ENCODE measurements at regions not wholly inside any gene's neighbourhood (a gene's known extent, or its start where the extent isn't known, plus 50 kb on each side); places are given as distances from the start of the nearest gene placed in this dataset.

DNA sequence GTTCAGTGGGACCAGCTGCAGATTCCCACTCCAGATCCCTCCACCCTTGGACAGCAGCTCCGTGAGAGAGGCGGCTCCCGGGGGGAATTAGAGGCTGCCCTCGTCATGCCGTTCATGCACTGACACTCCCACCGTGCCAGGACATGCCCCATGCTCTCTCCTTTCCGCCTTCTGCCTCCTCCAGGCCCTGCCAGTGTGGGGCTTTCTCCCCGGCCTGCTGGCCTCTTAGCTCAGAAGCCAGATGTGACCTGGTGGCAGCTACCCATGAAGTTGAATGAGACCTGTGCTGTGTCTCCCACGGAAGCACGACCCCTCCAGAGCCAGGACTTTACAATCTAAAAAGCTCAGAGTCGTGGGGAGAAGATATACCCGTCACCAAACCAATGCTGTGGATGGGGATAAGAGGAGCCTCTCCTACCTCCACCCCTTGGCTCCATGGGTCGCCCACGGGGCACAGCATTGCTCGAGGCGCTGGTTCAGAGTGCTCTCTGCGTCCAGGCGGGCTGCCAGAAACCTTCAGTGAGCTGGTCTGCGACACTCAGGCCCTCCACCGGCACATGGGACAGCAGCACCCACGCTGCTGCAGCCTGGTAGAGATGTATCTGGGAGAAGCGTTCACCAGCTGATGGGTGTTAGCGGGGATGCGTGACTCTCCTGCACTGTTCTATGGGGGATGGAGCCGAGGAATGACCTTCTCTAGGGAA lies 111.0 kb upstream of the GPC1 start:
- no peak for DNase-seq

DNA sequence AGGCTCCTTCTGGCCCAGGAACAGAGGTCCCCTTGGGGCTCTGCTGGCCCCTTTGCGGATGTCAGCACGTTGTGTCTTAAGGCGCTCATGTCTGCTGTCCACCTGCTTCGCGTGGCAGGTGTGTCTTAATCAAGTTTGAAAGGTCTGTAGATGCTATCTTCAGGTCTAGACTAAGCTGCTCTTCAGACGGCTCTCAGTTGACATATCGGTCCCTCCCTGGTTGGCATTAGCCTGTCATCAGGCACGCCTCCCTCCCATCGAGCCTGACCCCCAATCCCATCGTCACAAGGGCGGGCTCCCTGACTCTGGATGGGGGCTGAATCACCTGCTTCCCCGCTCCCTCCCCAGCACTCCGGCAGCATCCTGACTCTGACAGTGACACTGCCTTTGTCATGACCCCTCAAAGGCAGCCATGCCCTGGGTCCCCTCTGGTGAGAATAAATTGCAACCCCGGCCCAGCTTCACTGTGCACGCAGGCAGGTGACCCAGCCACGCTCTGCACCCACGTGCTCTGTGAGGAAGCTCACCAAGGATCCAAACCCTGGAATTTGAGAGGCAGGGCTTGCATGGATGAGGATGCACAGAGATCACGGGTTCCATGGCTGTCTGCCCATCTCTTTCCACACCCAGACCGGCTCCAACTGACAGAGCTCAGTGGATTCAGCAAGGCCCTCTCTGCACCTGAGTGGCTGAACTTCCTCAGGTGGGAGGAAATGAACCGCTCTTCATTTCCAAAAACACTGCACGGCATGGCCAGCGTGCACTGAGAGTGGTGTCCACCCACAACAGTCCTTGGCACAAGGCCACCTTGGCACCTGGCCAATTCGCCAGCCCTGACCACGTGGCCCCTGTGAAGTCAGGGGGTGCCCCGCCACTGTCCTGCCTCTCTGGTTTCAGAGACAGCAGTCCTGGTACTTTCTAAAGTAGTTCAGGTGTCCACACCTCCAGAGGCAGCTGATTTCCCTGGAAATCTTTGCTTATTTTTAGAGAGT lies 110.2 kb upstream of the GPC1 start:
- no peak for DNase-seq

- DNase-seq, result peak; percentile 54
These were observed 109.2 kb upstream of the GPC1 start for GRCh38 chr2:240326246-240326645.

GRCh38 chr2:240326886-240327285 lies 108.6 kb upstream of the GPC1 start:
- DNase-seq, result no peak

- no peak for DNase-seq
These were observed 107.9 kb upstream of the GPC1 start for GRCh38 chr2:240327566-240327965.

- DNase-seq, result no peak
These were observed 106.9 kb upstream of the GPC1 start for GRCh38 chr2:240328526-240328925.

DNA sequence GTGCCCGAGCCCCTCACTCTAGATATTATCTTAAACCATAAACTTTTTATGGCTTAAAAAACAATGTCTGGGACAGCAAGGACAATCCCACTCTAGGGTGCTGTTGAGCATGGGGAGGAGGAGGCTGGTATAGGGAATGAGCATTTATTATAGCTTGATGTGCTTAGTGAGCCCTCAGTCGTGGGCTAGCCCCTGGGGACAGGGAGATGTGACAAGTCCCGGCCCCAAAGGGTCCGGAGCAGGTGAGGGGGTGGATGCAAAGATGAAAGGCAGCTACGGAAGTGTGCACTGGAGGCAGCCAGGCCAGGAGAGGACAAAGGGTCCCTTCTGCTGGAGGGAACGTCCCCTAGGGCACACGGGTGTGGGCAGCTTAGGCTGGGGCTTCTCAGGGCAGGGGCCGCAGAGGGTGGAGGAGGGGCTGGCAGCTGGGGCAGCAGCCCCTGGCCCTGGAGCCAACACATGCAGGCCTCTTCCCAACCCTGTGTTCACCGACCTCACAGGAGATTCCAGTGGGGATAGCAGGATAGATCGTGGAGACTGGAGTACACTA lies 106.3 kb upstream of the GPC1 start:
- DNase-seq, result no peak

- no peak for DNase-seq
These were observed 105.7 kb upstream of the GPC1 start for GRCh38 chr2:240329778-240330177.

DNA sequence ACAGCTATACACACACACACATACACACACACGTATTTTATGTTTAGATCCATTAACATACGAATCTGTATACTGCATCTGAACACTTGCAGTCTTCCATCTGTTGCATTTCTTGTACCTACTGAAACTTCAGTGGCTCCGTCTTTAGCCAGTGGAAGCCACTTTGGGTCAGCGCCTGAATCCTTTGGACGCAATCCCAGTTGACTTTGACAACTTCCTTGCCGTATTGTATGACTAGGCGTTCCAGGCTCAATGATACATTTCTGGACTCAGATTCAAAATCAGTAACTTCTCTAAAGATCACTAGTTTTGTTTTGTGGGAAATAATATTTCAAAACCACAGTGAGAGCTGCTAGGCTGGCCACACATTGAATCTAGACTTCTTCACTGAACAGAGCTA lies 101.5 kb upstream of the GPC1 start:
- no peak for DNase-seq

- no peak for DNase-seq
These were observed 100.4 kb upstream of the GPC1 start for GRCh38 chr2:240335061-240335460.

- no peak for DNase-seq
These were observed 98.5 kb upstream of the GPC1 start for GRCh38 chr2:240336820-240337427.

DNA sequence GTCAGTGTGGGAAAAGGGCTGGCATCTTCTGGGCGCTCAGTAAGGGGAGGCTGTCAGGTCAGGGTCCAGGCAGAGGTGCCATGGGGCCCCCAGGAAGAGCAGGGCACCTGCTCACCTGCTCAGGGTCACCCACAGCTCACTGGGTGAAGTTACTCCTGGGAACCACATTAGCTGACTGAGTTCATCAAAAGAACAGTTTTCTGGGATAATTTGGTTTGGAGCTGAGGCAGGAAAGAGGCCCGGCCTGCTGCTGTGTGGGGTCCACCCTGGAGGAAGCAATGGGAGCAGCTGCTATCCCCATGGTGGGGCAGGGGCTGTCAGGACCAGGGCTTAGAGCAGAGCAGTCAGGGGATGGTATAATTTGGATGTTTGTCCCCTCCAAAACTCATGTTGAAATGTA lies 97.2 kb upstream of the GPC1 start:
- DNase-seq, result no peak

- no peak for DNase-seq
These were observed 95.8 kb upstream of the GPC1 start for GRCh38 chr2:240339411-240340360.

GRCh38 chr2:240340361-240340761 lies 95.1 kb upstream of the GPC1 start:
- DNase-seq, result no peak

DNA sequence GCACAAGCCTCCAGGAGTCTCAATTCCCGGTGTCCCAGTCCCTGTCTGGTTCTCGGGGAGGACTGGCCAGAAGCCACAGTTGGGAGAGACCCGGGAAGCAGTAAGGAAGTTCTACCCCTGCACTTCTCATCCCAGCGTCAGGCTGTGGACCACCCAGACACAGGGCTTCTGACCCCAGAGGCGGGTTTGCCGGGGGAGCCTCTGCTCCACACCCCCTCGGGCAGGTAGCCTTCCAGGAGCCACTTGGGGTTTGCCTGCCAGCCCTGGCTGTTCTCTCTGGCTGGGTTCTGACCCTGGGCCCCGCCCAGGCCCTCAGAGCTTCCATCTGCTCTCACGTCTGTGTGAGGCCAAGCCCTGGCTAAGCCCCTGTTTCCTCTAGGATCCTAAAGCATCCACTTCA lies 94.4 kb upstream of the GPC1 start:
- DNase-seq, result no peak

- DNase-seq, result no peak
These were observed 91.9 kb upstream of the GPC1 start for GRCh38 chr2:240343548-240343947.

DNA sequence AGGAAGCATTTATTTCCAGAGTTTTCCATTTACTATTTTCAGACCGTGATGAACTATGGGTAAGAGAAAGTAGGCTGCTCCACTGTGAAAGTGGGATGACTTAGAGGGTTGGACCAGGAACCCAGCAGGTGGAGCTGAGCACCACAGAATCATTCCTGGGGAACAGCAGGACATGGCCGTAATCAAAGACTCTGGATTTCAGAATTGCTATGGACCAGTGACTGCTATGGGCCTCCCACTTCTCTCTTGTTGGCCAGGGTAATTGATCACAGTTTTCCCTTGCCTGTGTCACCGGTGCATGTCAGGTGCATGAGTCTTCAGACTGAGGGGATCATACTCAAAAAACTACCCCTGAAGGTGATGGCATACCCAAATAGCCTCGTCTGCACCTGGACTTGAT lies 90.6 kb upstream of the GPC1 start:
- no peak for DNase-seq

DNA sequence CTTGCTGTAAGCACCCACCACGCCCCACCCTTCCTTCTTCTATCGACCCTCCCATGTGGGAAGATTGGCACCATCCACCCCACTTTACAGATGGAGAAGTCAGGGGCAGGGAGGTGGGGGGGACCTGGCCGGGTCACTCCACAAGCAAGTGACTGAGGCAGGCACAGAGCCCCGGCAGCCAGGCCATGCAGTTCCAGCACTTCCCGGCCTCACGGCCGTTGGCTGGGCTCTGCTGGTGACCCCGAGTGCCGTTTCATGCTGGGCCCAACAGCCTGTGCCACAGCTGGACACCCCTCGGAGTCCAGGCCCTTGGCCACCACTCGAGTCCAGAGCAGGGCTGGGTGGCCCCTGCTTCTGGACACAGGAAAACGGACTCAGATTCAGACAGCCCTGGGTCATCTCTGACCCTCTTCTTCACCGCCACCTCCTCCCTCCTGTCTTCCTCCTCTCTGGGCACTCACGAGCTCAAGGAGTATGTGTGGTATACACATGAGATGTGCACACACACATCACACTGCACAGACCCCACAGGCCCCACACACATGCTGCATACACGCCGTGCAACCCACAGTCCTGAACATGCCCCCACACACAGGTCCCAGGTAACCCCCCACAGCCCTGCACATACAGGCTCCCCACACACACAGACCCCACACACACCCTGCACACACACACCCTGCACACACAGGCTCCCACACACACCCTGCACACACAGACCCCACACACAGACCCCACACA lies 89.3 kb upstream of the GPC1 start:
- DNase-seq, result no peak

- DNase-seq, result no peak
These were observed 88.6 kb upstream of the GPC1 start for GRCh38 chr2:240346753-240347372.

- DNase-seq, result no peak
These were observed 88.0 kb upstream of the GPC1 start for GRCh38 chr2:240347373-240347940.
